Prostate gland (tissue), 2 donors: ENCODE measurements at regions not wholly inside any gene's neighbourhood (a gene's known extent, or its start where the extent isn't known, plus 50 kb on each side); places are given as distances from the start of the nearest gene placed in this dataset.

ENCODE experiments used
- DNase-seq: peaks from one replicate; pipeline ENCODE4 v3.0.0-alpha.2; 2019; ENCODE audit warnings: low spot score
- H3K27ac ChIP-seq, 2 donors: fragments of 200-600 bp; sonication (generic); 2 replicates each; pipeline ENCODE4 v1.5.1; 2017 to 2019
- H3K27me3 ChIP-seq: fragments of 200-600 bp; sonication (generic); replicated peaks from 2 replicates; pipeline ENCODE4 v1.5.1; 2019; ENCODE audit not compliant: insufficient read depth
- H3K36me3 ChIP-seq, 2 donors: fragments of 200-600 bp; sonication (generic); 1 replicate in 1 of 2; 2 replicates in 1 of 2; pipeline versions ENCODE4 v1.5.1 to v1.8.1; 2017 to 2019
- H3K4me1 ChIP-seq: fragments of 200-600 bp; sonication (generic); replicated peaks from 2 replicates; pipeline ENCODE4 v1.5.1; 2019
- H3K4me3 ChIP-seq, 2 donors: fragments of 200-600 bp; sonication (generic); 2 replicates each; pipeline ENCODE4 v1.5.1; 2017 to 2019
- H3K9me3 ChIP-seq: fragments of 200-600 bp; sonication (generic); 2 replicates; pipeline ENCODE4 v1.5.1; 2017
- CTCF ChIP-seq, 4 experiments: fragments of 200-600 bp in 2 of 4; fragments of 450-650 bp in 2 of 4; sonication (generic) in 2 of 4; IDR thresholded peaks; 1 replicate in 3 of 4; 2 replicates in 1 of 4; pipeline ENCODE4 v1.5.1; 2016 to 2019; ENCODE audit warnings: antibody characterized with exemption in 4 of 4, mild to moderate bottlenecking in 2 of 4, moderate library complexity in 2 of 4
- POLR2A ChIP-seq: fragments of 450-650 bp; IDR thresholded peaks from one replicate; pipeline ENCODE4 v1.6.1; 2016; ENCODE audit warnings: antibody characterized with exemption, mild to moderate bottlenecking
- POLR2AphosphoS5 ChIP-seq: sonication (generic); formaldehyde crosslinking; IDR thresholded peaks from one replicate; pipeline ENCODE4 v1.6.1; 2017; ENCODE audit warnings: antibody characterized with exemption
- WGBS: methylation state at CpG from one replicate; pipeline ENCODE4 v1.1.5; 2018; 5-methylcytosine and 5-hydroxymethylcytosine counted together
- intact Hi-C: fragments of 100-400 bp; cut with DNase I; formaldehyde crosslinking; loops from one replicate; pipeline ENCODE4 v1.14.2; 2022

- Histone ChIP-seq H3K4me3 (no peak overlapping the region), H3K27me3 (no peaks in the 10 kb centered on the region), H3K4me1 (no peaks in the 10 kb centered on the region), H3K9me3 (no peaks in the 10 kb centered on the region), H3K36me3 (no peaks in the 10 kb centered on the region), H3K27ac (no peak overlapping the region)
- intact Hi-C loops: no loop called here
- no peak for TF ChIP-seq POLR2A
- TF ChIP-seq CTCF (IDR thresholded peaks at IDR 0.05): no peak
- no peak for TF ChIP-seq POLR2AphosphoS5
- 44% methylated on average over 2 of the region's 2 CpGs for whole genome bisulfite sequencing
- no peak for DNase-seq
These were observed 359.0 kb downstream of the TSN start for GRCh38 chr2:122114421-122114820.

- H3K4me3 ChIP-seq: no peak overlapping the region
- H3K4me1 ChIP-seq: no peaks in the 10 kb centered on the region
- TF ChIP-seq POLR2AphosphoS5 (no peak), CTCF (IDR thresholded peaks at IDR 0.05) (no peak), POLR2A (no peak)
- no peak overlapping the region for H3K27ac ChIP-seq
- 96% methylated on average over 2 of the region's 2 CpGs for WGBS
- H3K27me3 ChIP-seq: no peaks in the 10 kb centered on the region
- intact Hi-C loops: no loop called here
- DNase-seq: no peak
- H3K9me3 ChIP-seq: no peaks in the 10 kb centered on the region
- H3K36me3 ChIP-seq: no peaks in the 10 kb centered on the region
These were observed 361.9 kb downstream of the TSN start for GRCh38 chr2:122117371-122117770.

GRCh38 chr2:122129399-122129798 lies 373.9 kb downstream of the TSN start:
- 95% methylated on average over 1 of the region's 1 CpG for WGBS
- intact Hi-C loops: no loop called here
- Histone ChIP-seq H3K27me3 (no peaks in the 10 kb centered on the region), H3K9me3 (no peaks in the 10 kb centered on the region), H3K36me3 (no peaks in the 10 kb centered on the region), H3K4me1 (no peaks in the 10 kb centered on the region), H3K27ac (no peak overlapping the region), H3K4me3 (no peak overlapping the region)
- TF ChIP-seq CTCF (IDR thresholded peaks at IDR 0.05): no peak
- TF ChIP-seq POLR2A: no peak
- no peak for TF ChIP-seq POLR2AphosphoS5
- no peak for DNase-seq

- H3K27me3 ChIP-seq: no peaks in the 10 kb centered on the region
- 83% methylated on average over 2 of the region's 2 CpGs for WGBS
- intact Hi-C loops: no loop called here
- TF ChIP-seq CTCF (IDR thresholded peaks at IDR 0.05) (no peak), POLR2A (no peak), POLR2AphosphoS5 (no peak)
- no peak for DNase-seq
- no peak overlapping the region for H3K27ac ChIP-seq
- H3K4me1 ChIP-seq: no peaks in the 10 kb centered on the region
- no peak overlapping the region for H3K4me3 ChIP-seq
- no peaks in the 10 kb centered on the region for H3K9me3 ChIP-seq
- H3K36me3 ChIP-seq: no peaks in the 10 kb centered on the region
These were observed 376.8 kb downstream of the TSN start for GRCh38 chr2:122132147-122132691.
